NCI-H1930 (cell line): ENCODE measurements at regions not wholly inside any gene's neighbourhood (a gene's known extent, or its start where the extent isn't known, plus 50 kb on each side); places are given as distances from the start of the nearest gene placed in this dataset.
A peak's percentile ranks its signal among the peaks of the same experiment; 100 is the strongest.

ENCODE experiments used
- DNase-seq, 2 experiments: peaks; one replicate each; lab custom pipeline; 2025; lab: John Stamatoyannopoulos, UW

- no peak for DNase-seq
Observed at GRCh38 chr12:78697817-78698415, 166.7 kb upstream of the SYT1 start.

- DNase-seq, result no peak
Observed at GRCh38 chr12:78698747-78699146, 165.8 kb upstream of the SYT1 start.

GRCh38 chr12:78700565-78700964 is 164.0 kb upstream of the SYT1 start:
- DNase-seq, result no peak

- DNase-seq, result no peak
Observed at GRCh38 chr12:78703820-78704525, 160.6 kb upstream of the SYT1 start.

GRCh38 chr12:78711954-78712353 is 152.6 kb upstream of the SYT1 start:
- no peak for DNase-seq

- no peak for DNase-seq
Observed at GRCh38 chr12:78712834-78713481, 151.6 kb upstream of the SYT1 start.

- no peak for DNase-seq
Observed at GRCh38 chr12:78719721-78720120, 144.9 kb upstream of the SYT1 start.

GRCh38 chr12:78721906-78722305 is 142.7 kb upstream of the SYT1 start:
- no peak for DNase-seq

- DNase-seq, result no peak
Observed at GRCh38 chr12:78725033-78725432, 139.5 kb upstream of the SYT1 start.

- peak; percentile 63 to 77 for DNase-seq
Observed at GRCh38 chr12:78725951-78726580, 138.5 kb upstream of the SYT1 start.

- DNase-seq, result no peak
Observed at GRCh38 chr12:78726854-78727253, 137.7 kb upstream of the SYT1 start.

- DNase-seq, result no peak
Observed at GRCh38 chr12:78732481-78732880, 132.1 kb upstream of the SYT1 start.

GRCh38 chr12:78739653-78740052 is 124.9 kb upstream of the SYT1 start:
- DNase-seq, result no peak

- DNase-seq, result peak in 1 of 2 experiments; percentile 51
Observed at GRCh38 chr12:78746001-78746400, 118.6 kb upstream of the SYT1 start.

- DNase-seq, result no peak
Observed at GRCh38 chr12:78753058-78753457, 111.5 kb upstream of the SYT1 start.

- no peak for DNase-seq
Observed at GRCh38 chr12:78756936-78757335, 107.6 kb upstream of the SYT1 start.

GRCh38 chr12:78759367-78759766 is 105.2 kb upstream of the SYT1 start:
- DNase-seq, result no peak

GRCh38 chr12:78760906-78761305 is 103.7 kb upstream of the SYT1 start:
- DNase-seq, result no peak

GRCh38 chr12:78764913-78765312 is 99.7 kb upstream of the SYT1 start:
- no peak for DNase-seq

GRCh38 chr12:78767264-78767981 is 97.2 kb upstream of the SYT1 start:
- no peak for DNase-seq

GRCh38 chr12:78778339-78778738 is 86.2 kb upstream of the SYT1 start:
- no peak for DNase-seq

- DNase-seq, result no peak
Observed at GRCh38 chr12:78787576-78787975, 77.0 kb upstream of the SYT1 start.
